PC-3 (cell line): ENCODE measurements at regions not wholly inside any gene's neighbourhood (a gene's known extent, or its start where the extent isn't known, plus 50 kb on each side); places are given as distances from the start of the nearest gene placed in this dataset.

Experiments
- ATAC-seq: fragments of 200-7000 bp; cut with Tn5 transposase; 2 replicates; pipeline ENCODE4 v1.9.1; 2020; ENCODE audit warnings: mild to moderate bottlenecking, moderate library complexity
- BruUV-seq: library from RNA; stranded (reverse); fragments of 400-500 nt; replicated peaks from 2 replicates; lab custom pipeline; 2021; lab: Mats Ljungman, UMichigan
- CTCF ChIA-PET: fragments of 300-600 bp; sonication (Branson Sonifier 250); formaldehyde crosslinking; loops from one replicate; lab custom pipeline; 2022; ENCODE audit warnings: antibody characterized with exemption; lab: Charles Lee
- POLR2A ChIA-PET: fragments of 300-600 bp; sonication (Branson Sonifier 250); formaldehyde crosslinking; loops from one replicate; lab custom pipeline; 2022; ENCODE audit warnings: antibody characterized with exemption; ENCODE audit not compliant: unreplicated experiment; lab: Charles Lee
- DNase-seq: peaks from one replicate; pipeline ENCODE4 v3.0.0-alpha.2; 2015
- H2AFZ ChIP-seq: fragments of 300-600 bp; sonication (generic); 2 replicates; pipeline ENCODE4 v1.6.0; 2016; ENCODE audit warnings: antibody characterized with exemption, low read length
- H3F3A ChIP-seq: fragments of 300-600 bp; sonication (generic); one replicate; pipeline ENCODE4 v1.6.0; 2017; ENCODE audit warnings: antibody characterized with exemption, low read length, control low read depth, mild to moderate bottlenecking; ENCODE audit not compliant: unreplicated experiment
- H3K27ac ChIP-seq: fragments of 300-600 bp; sonication (generic); 2 replicates; pipeline ENCODE4 v1.5.1; 2016; ENCODE audit warnings: mild to moderate bottlenecking, low read length
- H3K27me3 ChIP-seq: fragments of 300-600 bp; sonication (generic); 2 replicates; pipeline ENCODE4 v1.6.1; 2016; ENCODE audit warnings: low read length, mixed read lengths
- H3K36me3 ChIP-seq: fragments of 300-600 bp; sonication (generic); 2 replicates; pipeline ENCODE4 v1.6.1; 2016; ENCODE audit warnings: low read depth, mixed run types, low read length, mixed read lengths
- H3K4me1 ChIP-seq: fragments of 300-600 bp; sonication (generic); 2 replicates; pipeline ENCODE4 v1.5.1; 2016; ENCODE audit warnings: low read length; ENCODE audit not compliant: insufficient read depth
- H3K4me2 ChIP-seq: fragments of 300-600 bp; sonication (generic); 2 replicates; pipeline ENCODE4 v1.6.0; 2016; ENCODE audit warnings: low read length
- H3K4me3 ChIP-seq: fragments of 300-600 bp; sonication (generic); 2 replicates; pipeline ENCODE4 v1.5.1; 2016; ENCODE audit warnings: mild to moderate bottlenecking, low read length, mixed read lengths
- H3K79me2 ChIP-seq: fragments of 300-600 bp; sonication (generic); 2 replicates; pipeline ENCODE4 v1.6.1; 2017; ENCODE audit warnings: low read length, mixed read lengths
- H3K9ac ChIP-seq: fragments of 300-600 bp; sonication (generic); 2 replicates; pipeline ENCODE4 v1.6.0; 2016; ENCODE audit warnings: mild to moderate bottlenecking, low read length
- H3K9me2 ChIP-seq: fragments of 300-600 bp; sonication (generic); replicated peaks from 2 replicates; pipeline ENCODE4 v1.6.1; 2016; ENCODE audit warnings: mixed run types, low read length, mixed read lengths
- H3K9me3 ChIP-seq: fragments of 300-600 bp; sonication (generic); 2 replicates; pipeline ENCODE4 v1.6.1; 2016; ENCODE audit warnings: low read length, mixed read lengths
- H4K20me1 ChIP-seq: fragments of 300-600 bp; sonication (generic); 2 replicates; pipeline ENCODE4 v1.6.1; 2016; ENCODE audit warnings: low read length, mixed read lengths
- CTCF ChIP-seq: fragments of 300-600 bp; sonication (generic); conservative IDR thresholded peaks from 2 replicates; pipeline ENCODE4 v1.5.1; 2017; ENCODE audit warnings: antibody characterized with exemption, low read depth, mild to moderate bottlenecking, low read length
- EZH2 ChIP-seq: fragments of 300-600 bp; sonication (generic); IDR thresholded peaks from one replicate; pipeline ENCODE4 v1.6.1; 2017; ENCODE audit warnings: antibody characterized with exemption, mild to moderate bottlenecking, low read length; ENCODE audit not compliant: unreplicated experiment
- EZH2phosphoT487 ChIP-seq: fragments of 300-600 bp; sonication (generic); IDR thresholded peaks from 2 replicates; pipeline ENCODE4 v1.6.1; 2018; ENCODE audit warnings: mild to moderate bottlenecking, antibody characterized with exemption, low read length, borderline replicate concordance
- intact Hi-C: fragments of 100-400 bp; cut with micrococcal nuclease; formaldehyde crosslinking; loops from 2 replicates; pipeline ENCODE4 v1.9.0; 2023

- Histone ChIP-seq H3K4me1 (peaks cover 15% of the 10 kb centered on the region), H3K9me2 (no peaks in the 10 kb centered on the region), H3K36me3 (no peaks in the 10 kb centered on the region), H3K79me2 (no peaks in the 10 kb centered on the region), H2AFZ (no peak overlapping the region), H3K4me2 (peak overlapping the region; percentile 62; the same call in 1 of the 2 replicates), H3K9me3 (no peaks in the 10 kb centered on the region), H3K4me3 (no peak overlapping the region), H3K27ac (no peak overlapping the region), H3K9ac (no peak overlapping the region), H3F3A (no peaks in the 10 kb centered on the region), H4K20me1 (no peaks in the 10 kb centered on the region), H3K27me3 (no peaks in the 10 kb centered on the region)
- no peak for DNase-seq
- BruUV-seq: no TSS peak
- ChIA-PET POLR2A (no interaction called here), CTCF (no interaction called here)
- TF ChIP-seq CTCF (no peak), EZH2 (no peak), EZH2phosphoT487 (no peak)
- ATAC-seq: no peak
- intact Hi-C loops: no loop called here
These were observed 59.5 kb upstream of the LAPTM5 start for GRCh38 chr1:30817077-30817438.

GRCh38 chr1:30816211-30817076 is 58.9 kb upstream of the LAPTM5 start:
- BruUV-seq: no TSS peak
- POLR2A ChIA-PET: interaction anchor here (0.6 kb wide), 1 partner anchor 48 kb away, joined by 12 read pairs; no protein-coding TSS in a partner anchor
- TF ChIP-seq EZH2 (no peak), EZH2phosphoT487 (0 out of 2 replicates have a peak, but pooled peaks have one; percentile 40)
- peak; percentile 93 for ATAC-seq
- Histone ChIP-seq H3K9me2 (no peaks in the 10 kb centered on the region), H3K79me2 (no peaks in the 10 kb centered on the region), H4K20me1 (no peaks in the 10 kb centered on the region), H3K9me3 (no peaks in the 10 kb centered on the region), H3K4me1 (peaks cover 15% of the 10 kb centered on the region), H3K4me3 (no peak overlapping the region), H3K27ac (no peak overlapping the region), H3K4me2 (peak overlapping the region; percentile 62), H2AFZ (no peak overlapping the region), H3K36me3 (no peaks in the 10 kb centered on the region), H3F3A (no peaks in the 10 kb centered on the region), H3K9ac (no peak overlapping the region), H3K27me3 (no peaks in the 10 kb centered on the region)
- peak; percentile 84 for DNase-seq
- CTCF ChIA-PET: no interaction called here
- intact Hi-C loops: no loop called here

GRCh38 chr1:30815556-30815955 is 58.0 kb upstream of the LAPTM5 start:
- no TSS peak for BruUV-seq
- CTCF ChIA-PET: no interaction called here
- no peak overlapping the region for H2AFZ ChIP-seq

More at GRCh38 chr1:30815556-30815955, 58.0 kb upstream of the LAPTM5 start:
- no peak overlapping the region for H3K4me2 ChIP-seq
- no peak overlapping the region for H3K27ac ChIP-seq
- H3K9ac ChIP-seq: no peak overlapping the region
- intact Hi-C loops: no loop called here
- no peaks in the 10 kb centered on the region for H3K9me3 ChIP-seq
- no peak overlapping the region for H3K4me3 ChIP-seq
- TF ChIP-seq EZH2phosphoT487 (no peak), CTCF (no peak), EZH2 (no peak)
- no peaks in the 10 kb centered on the region for H3F3A ChIP-seq
- H4K20me1 ChIP-seq: no peaks in the 10 kb centered on the region
- no peaks in the 10 kb centered on the region for H3K27me3 ChIP-seq
- POLR2A ChIA-PET: interaction anchor here (0.6 kb wide), 1 partner anchor 49 kb away, joined by 12 read pairs; no protein-coding TSS in a partner anchor
- no peak for DNase-seq
- H3K4me1 ChIP-seq: peaks cover 15% of the 10 kb centered on the region
- no peaks in the 10 kb centered on the region for H3K9me2 ChIP-seq
- H3K36me3 ChIP-seq: no peaks in the 10 kb centered on the region
- no peak for ATAC-seq
- H3K79me2 ChIP-seq: no peaks in the 10 kb centered on the region
